GM23248 (cell line): ENCODE measurements at regions not wholly inside any gene's neighbourhood (a gene's known extent, or its start where the extent isn't known, plus 50 kb on each side); places are given as distances from the start of the nearest gene placed in this dataset.

Experiments used
- DNase-seq: peaks from one replicate; pipeline ENCODE4 v3.0.0-alpha.2; 2015
- H2AFZ ChIP-seq: fragments of 200-600 bp; sonication (generic); 2 replicates; pipeline ENCODE4 v1.6.1; 2016; ENCODE audit warnings: antibody characterized with exemption
- H3F3A ChIP-seq: fragments of 200-600 bp; sonication (generic); 2 replicates; pipeline ENCODE4 v1.6.1; 2016; ENCODE audit warnings: mild to moderate bottlenecking, antibody characterized with exemption, mixed run types; ENCODE audit not compliant: insufficient read depth
- H3K27ac ChIP-seq: fragments of 200-600 bp; sonication (generic); 2 replicates; pipeline ENCODE4 v1.5.1; 2016; ENCODE audit warnings: mild to moderate bottlenecking
- H3K27me3 ChIP-seq: fragments of 200-600 bp; sonication (generic); replicated peaks from 2 replicates; pipeline ENCODE4 v1.6.1; 2016; ENCODE audit warnings: mild to moderate bottlenecking; ENCODE audit not compliant: insufficient read depth
- H3K36me3 ChIP-seq: fragments of 200-600 bp; sonication (generic); 2 replicates; pipeline ENCODE4 v1.6.1; 2016; ENCODE audit warnings: low read depth, mild to moderate bottlenecking
- H3K4me1 ChIP-seq: fragments of 200-600 bp; sonication (generic); 2 replicates; pipeline ENCODE4 v1.6.1; 2016; ENCODE audit warnings: mild to moderate bottlenecking; ENCODE audit not compliant: insufficient read depth
- H3K4me2 ChIP-seq: fragments of 200-600 bp; sonication (generic); one replicate; pipeline ENCODE4 v1.6.1; 2016; ENCODE audit warnings: mild to moderate bottlenecking; ENCODE audit not compliant: unreplicated experiment
- H3K4me3 ChIP-seq: fragments of 200-600 bp; sonication (generic); 2 replicates; pipeline ENCODE4 v1.5.1; 2016; ENCODE audit warnings: mild to moderate bottlenecking
- H3K79me2 ChIP-seq: fragments of 200-600 bp; sonication (generic); 2 replicates; pipeline ENCODE4 v1.6.1; 2016; ENCODE audit warnings: mild to moderate bottlenecking; ENCODE audit not compliant: insufficient read depth
- H3K9ac ChIP-seq: fragments of 200-600 bp; sonication (generic); 2 replicates; pipeline ENCODE4 v1.6.1; 2016; ENCODE audit warnings: mild to moderate bottlenecking
- H3K9me2 ChIP-seq: fragments of 200-600 bp; sonication (generic); 2 replicates; pipeline ENCODE4 v1.6.1; 2016; ENCODE audit warnings: mixed run types, mild to moderate bottlenecking, moderate library complexity; ENCODE audit not compliant: insufficient read depth
- H3K9me3 ChIP-seq: fragments of 200-600 bp; sonication (generic); one replicate; pipeline ENCODE4 v1.6.1; 2017; ENCODE audit warnings: low read depth
- H4K20me1 ChIP-seq: fragments of 200-600 bp; sonication (generic); 2 replicates; pipeline ENCODE4 v1.6.0; 2016; ENCODE audit not compliant: insufficient read depth
- EZH2 ChIP-seq: fragments of 200-600 bp; sonication (generic); IDR thresholded peaks from 2 replicates; pipeline ENCODE4 v1.6.1; 2018; ENCODE audit warnings: antibody characterized with exemption, mild to moderate bottlenecking; ENCODE audit not compliant: insufficient read depth, poor library complexity, severe bottlenecking
- EZH2phosphoT487 ChIP-seq: fragments of 200-600 bp; sonication (generic); IDR thresholded peaks from 2 replicates; pipeline ENCODE4 v1.6.1; 2018; ENCODE audit warnings: antibody characterized with exemption, moderate library complexity, mild to moderate bottlenecking, low read depth; ENCODE audit not compliant: insufficient read depth
- WGBS, 2 experiments: methylation state at CpG; one replicate each; pipeline ENCODE4 v1.1.6; 2015 to 2017; ENCODE audit warnings: low lambda C conversion rate in 2 of 2, low coverage in 1 of 2; ENCODE audit errors: missing lambda C conversion rate in 2 of 2; 5-methylcytosine and 5-hydroxymethylcytosine counted together
- in situ Hi-C: fragments of 300-500 bp; cut with MboI; formaldehyde crosslinking; loops from 2 replicates; pipeline ENCODE4 v1.15.0; 2020

- H4K20me1 ChIP-seq, result no peaks in the 10 kb centered on the region
- WGBS, 2 experiments, result 0% methylated on average over 1 of the region's 1 CpG
- no peak overlapping the region for H3K9ac ChIP-seq
- no peak overlapping the region for H2AFZ ChIP-seq
- H3K4me2 ChIP-seq, result no peak overlapping the region
- H3K79me2 ChIP-seq, result no peaks in the 10 kb centered on the region
- peaks cover 6% of the 10 kb centered on the region for H3K27me3 ChIP-seq
- TF ChIP-seq EZH2phosphoT487 (no peak), EZH2 (no peak)
- H3K9me3 ChIP-seq, result no peaks in the 10 kb centered on the region
- no peak overlapping the region for H3K4me3 ChIP-seq
- in situ Hi-C loops, result no loop called here
- H3K9me2 ChIP-seq, result no peaks in the 10 kb centered on the region
- no peaks in the 10 kb centered on the region for H3K4me1 ChIP-seq
- no peak for DNase-seq
- H3K27ac ChIP-seq, result no peak overlapping the region
- no peaks in the 10 kb centered on the region for H3F3A ChIP-seq
- no peaks in the 10 kb centered on the region for H3K36me3 ChIP-seq
Measured at GRCh38 chr3:135348690-135349089, 553.6 kb downstream of the EPHB1 start.

GRCh38 chr3:135349254-135349948 lies 554.3 kb downstream of the EPHB1 start:
- TF ChIP-seq EZH2phosphoT487, result no peak
- no peak for TF ChIP-seq EZH2
- no peaks in the 10 kb centered on the region for H3K9me3 ChIP-seq
- H3K4me1 ChIP-seq, result no peaks in the 10 kb centered on the region
- WGBS, 2 experiments, result 43 to 48% methylated on average over 8 of the region's 8 CpGs
- H2AFZ ChIP-seq, result no peak overlapping the region
- H3K27ac ChIP-seq, result no peak overlapping the region
- in situ Hi-C loops, result no loop called here
- no peak overlapping the region for H3K9ac ChIP-seq
- no peaks in the 10 kb centered on the region for H3K9me2 ChIP-seq
- H4K20me1 ChIP-seq, result no peaks in the 10 kb centered on the region
- H3F3A ChIP-seq, result no peaks in the 10 kb centered on the region
- no peak for DNase-seq
- no peak overlapping the region for H3K4me3 ChIP-seq
- no peaks in the 10 kb centered on the region for H3K79me2 ChIP-seq
- H3K27me3 ChIP-seq, result peaks cover 6% of the 10 kb centered on the region
- H3K4me2 ChIP-seq, result no peak overlapping the region
- no peaks in the 10 kb centered on the region for H3K36me3 ChIP-seq

- Histone ChIP-seq H3K4me1 (no peaks in the 10 kb centered on the region), H3K27ac (no peak overlapping the region), H3K4me2 (no peak overlapping the region), H3K4me3 (no peak overlapping the region), H3K9me3 (no peaks in the 10 kb centered on the region), H3K36me3 (no peaks in the 10 kb centered on the region), H3F3A (no peaks in the 10 kb centered on the region), H2AFZ (no peak overlapping the region), H3K79me2 (no peaks in the 10 kb centered on the region), H3K9ac (no peak overlapping the region), H3K9me2 (no peaks in the 10 kb centered on the region), H3K27me3 (no peaks in the 10 kb centered on the region), H4K20me1 (no peaks in the 10 kb centered on the region)
- no peak for DNase-seq
- in situ Hi-C loops, result no loop called here
- TF ChIP-seq EZH2 (no peak), EZH2phosphoT487 (no peak)
- WGBS, 2 experiments, result 38 to 41% methylated on average over 8 of the region's 8 CpGs
Measured at GRCh38 chr3:135352213-135352612, 557.2 kb downstream of the EPHB1 start.

- DNase-seq, result no peak
- Histone ChIP-seq H3K4me1 (no peaks in the 10 kb centered on the region), H3F3A (no peaks in the 10 kb centered on the region), H3K9me2 (no peaks in the 10 kb centered on the region), H2AFZ (no peak overlapping the region), H4K20me1 (no peaks in the 10 kb centered on the region), H3K27me3 (no peaks in the 10 kb centered on the region), H3K9me3 (no peaks in the 10 kb centered on the region), H3K36me3 (no peaks in the 10 kb centered on the region), H3K4me3 (no peak overlapping the region), H3K9ac (no peak overlapping the region), H3K79me2 (no peaks in the 10 kb centered on the region), H3K4me2 (no peak overlapping the region), H3K27ac (no peak overlapping the region)
- WGBS, 2 experiments, result 25 to 38% methylated on average over 3 of the region's 3 CpGs
- no peak for TF ChIP-seq EZH2phosphoT487
- no peak for TF ChIP-seq EZH2
- in situ Hi-C loops, result no loop called here
Measured at GRCh38 chr3:135362889-135363288, 567.8 kb downstream of the EPHB1 start.

GRCh38 chr3:135364676-135365075 lies 569.6 kb downstream of the EPHB1 start:
- Histone ChIP-seq H3K79me2 (no peaks in the 10 kb centered on the region), H3K27me3 (no peaks in the 10 kb centered on the region), H3K4me1 (no peaks in the 10 kb centered on the region), H3K9me2 (no peaks in the 10 kb centered on the region), H3K4me2 (no peak overlapping the region), H2AFZ (no peak overlapping the region), H3F3A (no peaks in the 10 kb centered on the region), H4K20me1 (no peaks in the 10 kb centered on the region), H3K9ac (no peak overlapping the region), H3K9me3 (no peaks in the 10 kb centered on the region), H3K36me3 (no peaks in the 10 kb centered on the region), H3K27ac (no peak overlapping the region), H3K4me3 (no peak overlapping the region)
- TF ChIP-seq EZH2phosphoT487 (no peak), EZH2 (no peak)
- in situ Hi-C loops, result no loop called here
- no peak for DNase-seq
